GM15510 (cell line): ENCODE measurements at regions not wholly inside any gene's neighbourhood (a gene's known extent, or its start where the extent isn't known, plus 50 kb on each side); places are given as distances from the start of the nearest gene placed in this dataset.

Source experiments
- POLR2A ChIP-seq: IDR thresholded peaks from 3 replicates; pipeline ENCODE4 v1.6.1; 2011; ENCODE audit warnings: borderline replicate concordance; ENCODE audit not compliant: insufficient read length; ENCODE audit errors: extremely low read depth

DNA sequence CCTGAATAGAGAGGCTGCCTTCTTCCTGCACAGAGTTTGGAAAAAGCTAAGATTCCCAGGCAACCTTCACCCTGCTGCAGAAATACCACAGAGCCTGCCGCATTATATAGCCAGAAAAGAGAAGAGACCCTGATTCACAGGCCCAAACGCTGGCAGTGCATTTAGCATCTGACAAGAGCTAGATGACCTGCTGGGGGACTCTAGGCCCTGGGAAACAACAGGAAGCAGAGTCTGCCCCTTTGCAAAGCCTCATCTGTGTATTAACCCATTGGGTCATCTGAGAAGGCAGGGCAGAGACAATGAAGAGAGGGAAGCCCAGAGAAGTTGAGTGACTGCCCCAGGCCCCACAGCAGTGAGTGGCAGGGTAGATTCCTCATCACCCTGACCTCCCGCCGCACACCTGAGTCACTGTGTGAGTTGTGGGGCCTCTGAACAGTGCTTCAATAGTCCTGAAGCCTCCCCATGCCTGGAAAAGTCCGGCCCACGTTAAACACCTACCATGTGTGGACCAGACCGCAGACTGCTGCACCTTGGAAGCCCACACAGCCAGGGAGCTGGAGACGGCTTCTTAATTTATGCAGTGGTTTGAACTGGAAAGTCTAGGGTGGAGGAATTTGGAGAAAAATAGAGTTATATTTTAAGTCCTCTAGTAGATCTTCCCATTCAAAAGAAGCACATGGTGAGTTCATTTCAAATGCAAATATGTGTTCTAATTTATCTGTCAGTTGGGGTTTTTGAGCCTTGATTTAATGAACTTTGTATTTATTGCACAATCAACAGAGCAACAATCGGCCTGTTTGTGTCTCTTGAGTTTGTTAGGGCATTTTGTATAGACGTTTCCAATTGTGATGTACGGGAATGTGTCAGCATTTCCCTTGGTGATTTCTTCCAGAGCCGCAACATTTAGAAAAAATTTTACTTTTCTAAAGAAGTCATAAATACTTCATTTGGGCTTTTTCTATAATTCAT is 80.4 kb upstream of the GPR26 start:
- no peak for TF ChIP-seq POLR2A

DNA sequence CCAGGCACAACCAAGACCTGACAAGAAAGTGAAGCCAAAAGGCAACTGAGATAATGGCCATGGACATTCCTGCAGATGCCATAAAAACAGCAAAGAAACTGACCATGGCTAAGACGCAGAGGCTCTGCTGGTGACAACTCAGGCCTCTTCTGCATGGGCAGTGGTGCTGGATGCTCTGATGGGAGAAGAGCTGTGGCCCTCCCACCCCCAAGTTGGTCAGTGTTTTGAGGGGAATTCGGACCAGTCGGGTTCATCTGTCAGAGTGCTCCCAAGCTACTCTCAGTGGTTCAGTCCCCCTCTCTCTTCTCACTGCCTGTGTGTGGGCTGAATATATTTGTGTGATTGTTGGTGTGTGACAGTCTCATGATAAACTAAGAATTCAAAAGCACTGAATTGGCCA is 79.0 kb upstream of the GPR26 start:
- no peak for TF ChIP-seq POLR2A

DNA sequence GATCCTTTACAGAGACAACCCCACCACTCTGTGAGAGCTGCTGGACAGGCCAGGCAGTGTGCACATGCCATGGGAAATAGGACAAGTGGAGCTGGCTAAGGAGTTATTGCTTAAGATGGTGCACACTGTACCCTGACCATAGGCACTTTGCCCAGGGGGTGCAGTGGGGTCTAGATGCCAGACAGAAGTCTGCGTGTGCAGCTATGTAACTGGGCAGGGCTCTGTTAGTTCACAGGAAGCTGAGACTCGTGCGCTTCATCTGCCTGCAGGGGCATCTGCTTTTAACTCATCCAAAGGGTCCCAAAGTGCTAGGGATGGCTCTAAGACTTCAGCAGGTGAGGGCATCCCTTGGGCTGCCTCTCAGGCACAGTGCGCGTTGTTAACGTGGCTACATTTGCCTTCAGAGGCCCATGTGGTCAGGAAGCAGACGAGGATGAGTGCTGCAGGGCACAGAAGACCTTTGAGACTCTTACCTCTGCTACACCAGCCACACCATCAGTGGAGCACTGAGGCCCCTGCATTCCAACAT is 77.7 kb upstream of the GPR26 start:
- TF ChIP-seq POLR2A, result no peak

DNA sequence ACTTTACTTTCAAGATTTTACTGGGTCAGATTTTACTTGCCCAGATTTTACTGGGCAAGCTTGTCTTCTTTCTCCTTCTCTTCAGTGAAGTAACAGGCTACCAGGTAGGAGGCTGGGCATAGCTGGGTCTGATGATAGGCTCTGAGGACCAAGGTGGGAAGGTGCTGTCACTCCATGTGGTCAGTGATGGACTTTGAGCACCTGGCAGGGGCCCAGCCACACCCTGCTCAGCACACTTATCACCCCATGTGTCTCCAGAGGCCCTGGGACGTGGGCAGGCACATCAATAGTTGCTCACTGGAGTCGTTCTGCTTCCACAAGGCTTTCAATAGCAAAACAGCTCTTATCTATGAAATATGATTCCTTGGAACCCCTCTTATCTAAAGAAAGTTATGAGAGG is 70.5 kb upstream of the GPR26 start:
- no peak for TF ChIP-seq POLR2A

DNA sequence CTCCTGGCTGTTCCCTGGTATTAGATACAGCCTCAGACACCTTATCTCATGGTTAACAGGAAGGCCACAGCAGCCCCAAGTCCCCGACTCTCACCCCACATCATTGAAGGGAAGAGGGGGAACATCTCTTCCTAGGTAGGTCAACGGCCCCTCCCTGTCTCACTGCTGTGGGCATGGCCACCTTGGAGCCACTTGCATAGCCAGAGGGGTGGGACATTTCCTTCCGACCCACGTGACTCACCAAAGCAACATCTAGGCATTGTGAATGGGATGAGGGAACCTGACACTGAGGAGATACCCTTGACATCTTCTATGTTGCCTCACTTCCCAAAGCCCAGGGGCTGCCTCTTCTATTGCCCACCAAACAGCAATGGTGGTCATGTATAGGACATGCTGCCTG is 68.5 kb upstream of the GPR26 start:
- no peak for TF ChIP-seq POLR2A

DNA sequence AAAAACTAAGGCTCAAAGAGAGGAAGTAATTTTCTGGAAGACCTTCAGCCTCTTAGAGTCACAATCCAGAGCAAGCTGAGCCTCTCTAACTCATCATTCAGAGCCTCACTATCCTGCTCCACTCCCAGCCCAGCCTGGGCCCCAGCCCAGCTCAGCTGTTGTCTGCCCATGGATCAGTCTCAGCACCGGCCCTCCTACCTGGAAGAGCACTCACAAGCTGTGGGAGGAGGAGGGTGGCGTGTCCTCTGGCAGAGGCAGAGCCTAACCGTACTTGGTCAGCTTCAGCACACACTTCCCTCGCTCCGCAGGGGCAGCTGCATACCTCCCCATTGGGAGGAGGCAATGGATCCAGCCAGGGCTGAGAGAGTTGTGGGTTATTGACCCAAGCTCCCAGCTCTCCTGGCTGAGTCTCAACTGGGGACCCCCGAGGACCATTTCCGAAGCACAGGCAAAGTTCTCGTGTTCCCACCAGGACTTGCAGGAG is 66.7 kb upstream of the GPR26 start:
- no peak for TF ChIP-seq POLR2A

DNA sequence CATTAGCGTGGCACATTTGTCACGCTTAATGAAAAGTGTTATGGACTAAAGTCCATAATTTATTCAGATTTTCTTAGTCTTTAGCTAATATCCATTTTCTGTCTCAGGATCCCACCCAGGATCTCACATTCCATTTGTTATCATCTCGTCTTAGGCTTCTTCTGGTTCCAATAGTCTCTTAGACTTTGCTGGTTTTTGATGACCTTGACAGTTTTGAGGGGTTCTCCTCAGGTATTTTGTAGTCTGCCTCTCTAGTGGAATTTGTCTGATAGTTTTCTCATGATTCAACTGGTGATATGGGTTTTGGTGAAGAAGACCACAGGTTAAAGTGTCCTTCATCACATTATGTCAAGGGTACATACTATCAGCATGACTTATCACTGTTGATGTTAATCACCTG is 66.0 kb upstream of the GPR26 start:
- TF ChIP-seq POLR2A, result no peak

DNA sequence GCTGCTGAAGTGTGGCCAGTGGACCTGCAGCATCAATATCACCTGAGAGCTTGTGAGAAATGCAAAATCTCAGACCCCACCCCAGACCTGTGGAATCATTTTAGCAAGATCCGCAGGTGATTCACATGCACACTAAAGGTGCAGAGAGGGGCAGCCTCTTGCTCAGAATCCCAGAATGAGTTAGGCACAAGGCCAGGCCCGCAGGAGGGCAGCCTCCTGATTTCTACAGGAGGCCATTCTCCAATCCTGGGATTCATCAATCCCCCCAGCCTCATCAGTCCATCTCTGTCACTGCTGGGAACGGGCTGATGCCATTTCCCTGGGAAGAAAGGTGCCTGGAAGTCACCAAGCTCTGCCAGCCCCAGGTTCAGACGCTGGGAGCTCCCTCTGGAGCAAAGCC is 63.0 kb upstream of the GPR26 start:
- no peak for TF ChIP-seq POLR2A

DNA sequence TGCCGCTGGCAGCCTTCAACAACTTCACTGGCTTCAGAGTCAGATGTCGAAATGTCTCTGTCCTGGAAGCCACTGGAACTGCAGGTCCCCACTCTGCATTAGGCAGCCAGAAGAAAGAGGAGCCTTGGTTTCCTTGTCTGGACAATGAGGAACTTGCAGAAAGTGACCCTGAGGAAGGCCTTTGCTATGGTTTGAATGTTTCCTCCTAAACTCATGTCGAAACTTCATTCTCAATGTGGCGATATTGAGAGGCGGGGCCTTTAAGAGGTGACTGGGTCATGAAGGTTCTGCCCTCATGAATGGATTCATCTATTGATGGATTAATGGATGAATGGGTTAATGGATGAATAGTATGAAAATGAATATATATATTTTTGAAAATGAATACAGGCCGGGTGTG is 61.6 kb upstream of the GPR26 start:
- no peak for TF ChIP-seq POLR2A

DNA sequence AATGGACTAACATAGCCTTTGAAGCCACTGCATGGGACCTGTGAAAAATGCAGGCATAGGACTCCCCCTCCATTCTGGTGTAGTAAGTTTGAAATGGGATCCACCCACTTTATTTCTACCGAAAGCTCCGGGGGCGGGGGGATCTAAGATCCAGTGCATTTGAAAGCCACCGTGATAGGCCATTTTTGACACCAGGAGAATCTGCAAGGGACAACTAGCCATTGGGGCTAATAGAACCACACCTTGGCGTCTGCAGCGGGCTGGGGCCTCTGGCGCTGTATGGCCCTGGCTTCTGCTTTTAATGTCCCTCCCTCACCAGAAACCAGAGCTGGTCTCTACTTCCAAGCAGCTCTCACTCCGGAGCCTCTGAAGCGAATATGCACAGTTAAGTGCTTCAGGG is 60.1 kb upstream of the GPR26 start:
- TF ChIP-seq POLR2A, result no peak

DNA sequence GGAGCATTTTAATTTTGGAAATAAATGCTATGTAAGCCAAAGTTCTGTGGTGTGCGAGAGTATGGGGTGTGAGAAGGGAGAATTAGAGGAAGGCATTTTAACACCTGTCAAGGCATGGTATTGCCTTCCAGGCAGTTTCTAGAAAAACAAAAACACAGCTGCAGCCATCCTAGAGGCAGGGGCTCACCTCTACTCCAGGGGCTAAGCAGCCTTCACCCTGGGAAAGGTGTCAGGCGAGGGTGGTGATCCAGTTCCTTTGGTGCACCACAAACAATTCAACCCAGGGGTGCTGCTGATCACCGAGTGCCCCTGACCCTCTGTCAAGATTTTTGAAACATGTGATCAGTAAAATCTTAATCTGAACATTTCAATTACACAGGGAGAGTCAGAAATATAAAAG is 59.2 kb upstream of the GPR26 start:
- no peak for TF ChIP-seq POLR2A

DNA sequence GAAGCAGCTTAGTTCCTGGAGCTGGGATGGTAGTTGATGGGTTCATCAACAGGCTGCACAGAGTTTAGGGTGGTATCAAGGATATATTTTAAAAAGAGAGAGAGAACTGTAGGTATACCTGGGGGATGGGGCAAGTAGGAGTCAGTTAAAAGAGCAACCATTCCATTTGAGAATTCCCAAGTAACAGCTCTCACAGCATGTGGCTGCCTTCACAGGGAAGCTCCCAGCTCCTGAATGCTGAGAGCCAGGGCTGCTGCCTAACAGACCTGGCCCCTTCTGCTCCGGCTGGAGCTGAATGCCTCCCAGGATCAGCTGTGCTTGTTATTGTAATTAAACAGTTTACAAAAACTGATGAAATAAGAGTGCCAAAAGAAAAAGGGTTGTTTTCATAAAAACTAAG is 58.8 kb upstream of the GPR26 start:
- TF ChIP-seq POLR2A, result no peak

DNA sequence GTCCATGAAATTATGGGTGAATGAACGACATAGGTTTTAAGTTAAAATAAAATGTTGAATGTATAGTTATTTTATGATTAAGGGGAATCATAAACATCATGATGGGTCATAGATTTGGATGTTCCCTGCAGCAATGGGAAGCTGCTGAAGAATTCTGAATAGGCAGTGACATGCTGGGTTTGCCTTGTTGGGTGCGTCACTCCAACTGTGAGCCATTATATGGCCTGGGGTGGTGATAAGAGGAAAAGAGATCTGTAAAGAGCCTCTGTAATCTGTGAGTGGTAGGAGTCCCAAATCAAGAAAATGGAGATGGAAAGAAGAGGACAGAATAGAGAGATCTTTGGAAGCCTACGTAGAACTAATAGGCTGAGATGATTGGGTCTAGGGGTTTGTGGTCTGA is 58.1 kb upstream of the GPR26 start:
- TF ChIP-seq POLR2A, result no peak

DNA sequence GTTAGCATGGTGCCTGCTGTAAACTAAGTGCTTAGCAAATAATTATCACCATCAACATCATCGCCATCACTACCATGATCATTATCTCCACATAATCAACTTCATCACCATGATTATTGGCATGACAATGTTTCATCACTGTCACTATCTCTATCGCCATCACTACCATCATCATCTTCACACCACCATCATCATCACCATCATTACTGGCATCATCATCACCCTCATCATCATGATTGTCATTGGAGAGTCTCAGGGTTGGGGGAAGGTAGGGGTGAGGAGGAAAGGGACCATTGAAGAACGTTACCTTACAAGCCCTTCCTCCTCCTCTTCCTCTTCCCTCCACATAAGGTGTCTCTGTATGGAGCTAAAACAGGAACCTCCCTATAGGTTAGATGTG is 54.9 kb upstream of the GPR26 start:
- TF ChIP-seq POLR2A, result no peak

DNA sequence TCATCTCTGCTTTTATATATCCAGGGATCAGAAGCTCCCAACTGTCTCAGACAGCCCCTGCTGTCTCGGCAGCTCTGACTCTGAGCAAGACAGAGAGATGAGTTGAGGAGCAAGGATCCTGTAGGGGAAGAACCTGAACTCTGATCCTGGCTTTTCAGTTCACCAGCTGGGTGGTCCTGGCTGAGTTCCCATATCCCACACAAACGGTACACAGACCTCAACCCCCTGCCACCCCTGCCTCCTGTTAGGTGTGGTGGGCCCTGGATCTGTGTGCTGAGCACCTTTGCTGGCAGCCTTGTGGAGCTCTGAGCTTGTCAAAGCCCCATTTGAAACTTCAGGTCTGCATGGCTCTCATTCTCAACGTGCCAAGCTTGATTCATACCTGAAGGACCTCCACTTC is 54.3 kb upstream of the GPR26 start:
- no peak for TF ChIP-seq POLR2A

DNA sequence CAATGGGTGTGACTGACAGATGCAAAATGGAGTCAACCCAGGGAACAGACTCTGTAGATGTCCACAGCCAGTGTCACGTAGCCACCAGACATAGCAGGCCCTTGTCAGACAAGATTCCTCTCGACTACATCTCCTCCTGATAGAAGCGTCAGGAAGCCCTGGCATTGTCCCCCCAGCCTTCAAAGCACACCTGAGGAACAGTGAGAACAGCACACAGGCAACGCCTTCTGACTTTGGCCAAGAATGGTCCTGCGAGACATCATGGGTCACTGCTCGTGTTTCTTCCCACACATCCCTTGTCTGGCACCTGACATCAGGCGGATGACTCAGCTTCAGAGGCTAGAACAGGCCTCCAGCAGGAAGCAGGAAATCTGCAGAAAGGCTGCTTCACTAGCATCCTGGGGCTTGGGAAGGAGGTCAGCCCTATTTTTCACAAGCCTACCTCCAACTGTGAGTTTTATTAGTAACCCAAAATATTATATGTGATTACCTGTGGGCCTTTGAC is 52.8 kb upstream of the GPR26 start:
- no peak for TF ChIP-seq POLR2A
